ENCODE measurements at regions not wholly inside any gene's neighbourhood (a gene's known extent, or its start where the extent isn't known, plus 50 kb on each side); places are given as distances from the start of the nearest gene placed in this dataset.

DNA sequence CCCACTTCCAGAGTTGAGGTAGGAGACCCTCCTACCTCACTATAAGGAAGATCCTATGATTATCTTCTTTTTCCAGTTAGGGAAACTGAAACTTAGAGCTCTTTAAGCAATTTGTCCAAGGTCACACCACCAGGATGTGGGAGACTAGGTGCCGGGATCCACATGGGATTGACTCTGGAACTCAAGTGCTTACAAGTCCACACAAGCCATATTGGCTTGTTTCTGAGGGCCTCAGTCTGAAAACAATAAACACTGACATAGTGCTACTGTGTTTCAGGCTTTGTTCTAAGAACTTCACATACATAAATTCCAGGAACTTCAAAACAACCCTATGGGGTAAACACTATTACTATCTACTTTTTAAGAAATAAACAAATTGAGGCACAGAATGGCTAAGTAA is 481.3 kb downstream of the ZSWIM6 start:
- intact Hi-C loops (cut with DNase I; ENCODE audit: low total_unique reads), result no loop called here
- H3K27me3 ChIP-seq, result no peaks in the 10 kb centered on the region
- H3K4me3 ChIP-seq, result no peak overlapping the region
- no peaks in the 10 kb centered on the region for H3K36me3 ChIP-seq
- no peak overlapping the region for H3K27ac ChIP-seq
- no peaks in the 10 kb centered on the region for H3K4me1 ChIP-seq
- H3K9me3 ChIP-seq, result no peaks in the 10 kb centered on the region
- TF ChIP-seq, protein P1, sequence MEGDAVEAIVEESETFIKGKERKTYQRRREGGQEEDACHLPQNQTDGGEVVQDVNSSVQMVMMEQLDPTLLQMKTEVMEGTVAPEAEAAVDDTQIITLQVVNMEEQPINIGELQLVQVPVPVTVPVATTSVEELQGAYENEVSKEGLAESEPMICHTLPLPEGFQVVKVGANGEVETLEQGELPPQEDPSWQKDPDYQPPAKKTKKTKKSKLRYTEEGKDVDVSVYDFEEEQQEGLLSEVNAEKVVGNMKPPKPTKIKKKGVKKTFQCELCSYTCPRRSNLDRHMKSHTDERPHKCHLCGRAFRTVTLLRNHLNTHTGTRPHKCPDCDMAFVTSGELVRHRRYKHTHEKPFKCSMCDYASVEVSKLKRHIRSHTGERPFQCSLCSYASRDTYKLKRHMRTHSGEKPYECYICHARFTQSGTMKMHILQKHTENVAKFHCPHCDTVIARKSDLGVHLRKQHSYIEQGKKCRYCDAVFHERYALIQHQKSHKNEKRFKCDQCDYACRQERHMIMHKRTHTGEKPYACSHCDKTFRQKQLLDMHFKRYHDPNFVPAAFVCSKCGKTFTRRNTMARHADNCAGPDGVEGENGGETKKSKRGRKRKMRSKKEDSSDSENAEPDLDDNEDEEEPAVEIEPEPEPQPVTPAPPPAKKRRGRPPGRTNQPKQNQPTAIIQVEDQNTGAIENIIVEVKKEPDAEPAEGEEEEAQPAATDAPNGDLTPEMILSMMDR (IDR thresholded peaks at IDR 0.05), result no peak
- no peak for DNase-seq

DNA sequence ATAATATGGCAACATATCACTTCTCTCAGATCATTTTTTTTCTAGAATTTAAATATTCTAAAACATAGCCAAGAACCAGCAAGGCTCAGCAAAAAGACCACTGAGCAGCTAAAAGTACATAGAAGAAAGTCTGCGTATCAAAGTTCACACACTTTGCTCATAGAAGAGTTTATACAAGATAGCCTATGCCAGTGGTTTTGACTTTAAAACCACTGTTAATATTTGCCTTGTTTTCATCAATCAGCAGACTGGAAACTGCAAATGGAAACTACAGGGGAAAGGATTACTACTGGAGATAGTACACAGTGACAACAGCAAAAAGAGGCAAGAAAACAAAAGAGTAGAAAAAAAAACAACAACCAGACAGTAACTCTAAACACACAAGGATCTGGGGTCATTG is 483.3 kb downstream of the ZSWIM6 start:
- TF ChIP-seq, protein P1 (IDR thresholded peaks at IDR 0.05), result no peak
- Histone ChIP-seq H3K36me3 (no peaks in the 10 kb centered on the region), H3K27me3 (no peaks in the 10 kb centered on the region), H3K4me1 (no peaks in the 10 kb centered on the region), H3K27ac (no peak overlapping the region), H3K4me3 (no peak overlapping the region), H3K9me3 (no peaks in the 10 kb centered on the region)
- DNase-seq, result no peak
- intact Hi-C loops (cut with DNase I; ENCODE audit: low total_unique reads), result no loop called here

DNA sequence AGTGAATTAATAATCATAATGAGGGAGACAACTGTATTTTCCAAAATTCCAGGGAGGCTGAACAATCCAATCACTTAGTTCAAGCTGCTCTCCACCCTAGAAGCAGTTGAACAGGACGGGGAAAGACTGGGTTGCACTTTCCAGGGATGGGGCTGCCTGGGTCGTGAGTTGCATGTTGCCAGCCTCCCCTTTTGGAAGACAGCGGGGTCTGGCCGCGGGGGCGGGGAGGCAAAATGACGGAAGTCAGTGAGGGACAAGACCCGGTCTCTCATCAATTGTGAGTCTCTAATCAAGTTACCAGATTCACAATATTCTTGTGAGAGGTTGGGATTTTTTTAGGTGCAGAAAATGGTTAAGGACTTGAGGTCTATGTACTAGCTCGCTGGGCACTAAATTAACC is 484.1 kb downstream of the ZSWIM6 start:
- intact Hi-C loops (cut with DNase I; ENCODE audit: low total_unique reads), result no loop called here
- H3K9me3 ChIP-seq, result no peaks in the 10 kb centered on the region
- H3K4me1 ChIP-seq, result no peaks in the 10 kb centered on the region
- H3K36me3 ChIP-seq, result no peaks in the 10 kb centered on the region
- H3K4me3 ChIP-seq, result no peak overlapping the region
- H3K27ac ChIP-seq, result no peak overlapping the region
- DNase-seq, result no peak
- no peaks in the 10 kb centered on the region for H3K27me3 ChIP-seq
- TF ChIP-seq, protein P1 (IDR thresholded peaks at IDR 0.05), result no peak

DNA sequence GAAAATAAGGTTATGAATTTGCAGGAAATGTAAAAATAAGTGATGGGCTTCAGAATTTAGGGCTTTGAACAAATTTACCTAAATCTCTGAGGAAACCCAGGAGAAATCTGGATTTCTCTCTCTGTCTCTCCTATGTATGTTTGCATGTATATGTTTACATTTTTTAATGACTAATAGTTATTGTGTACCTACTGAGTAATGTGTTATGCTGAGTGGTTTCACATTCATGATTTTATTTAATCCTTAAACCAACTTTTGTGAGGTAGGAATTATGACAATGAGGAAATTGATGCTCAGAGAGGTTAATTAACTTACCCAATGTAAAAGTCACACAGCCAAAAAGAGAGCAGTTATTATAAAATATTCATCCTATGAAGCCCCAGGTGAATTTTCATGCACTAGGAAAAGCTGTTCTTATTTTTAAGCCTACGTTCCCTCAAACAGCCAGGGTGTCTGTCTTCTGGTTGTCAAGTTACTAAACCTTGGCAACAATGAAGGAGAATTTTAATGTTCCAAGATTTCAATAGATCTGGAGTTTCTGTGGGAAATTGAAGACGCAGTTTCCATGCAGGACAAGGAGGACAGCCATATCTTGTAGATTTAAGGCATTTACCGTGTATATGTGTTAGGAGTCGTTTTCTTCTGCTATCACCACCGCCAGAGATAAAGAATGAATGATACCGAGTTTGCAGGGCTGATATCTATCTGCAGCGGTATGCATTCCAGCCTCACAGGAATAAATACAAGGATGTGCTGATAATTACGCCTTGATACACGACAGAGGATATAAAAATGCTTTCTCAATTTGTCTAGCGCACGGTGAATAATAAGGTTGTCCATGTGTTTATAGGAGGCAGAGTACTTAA is 484.8 kb downstream of the ZSWIM6 start:
- intact Hi-C loops (cut with DNase I; ENCODE audit: low total_unique reads), result no loop called here
- Histone ChIP-seq H3K4me1 (no peaks in the 10 kb centered on the region), H3K4me3 (no peak overlapping the region), H3K9me3 (no peaks in the 10 kb centered on the region), H3K27ac (no peak overlapping the region), H3K36me3 (no peaks in the 10 kb centered on the region), H3K27me3 (no peaks in the 10 kb centered on the region)
- TF ChIP-seq, protein P1 (IDR thresholded peaks at IDR 0.05), result no peak
- DNase-seq, result no peak

DNA sequence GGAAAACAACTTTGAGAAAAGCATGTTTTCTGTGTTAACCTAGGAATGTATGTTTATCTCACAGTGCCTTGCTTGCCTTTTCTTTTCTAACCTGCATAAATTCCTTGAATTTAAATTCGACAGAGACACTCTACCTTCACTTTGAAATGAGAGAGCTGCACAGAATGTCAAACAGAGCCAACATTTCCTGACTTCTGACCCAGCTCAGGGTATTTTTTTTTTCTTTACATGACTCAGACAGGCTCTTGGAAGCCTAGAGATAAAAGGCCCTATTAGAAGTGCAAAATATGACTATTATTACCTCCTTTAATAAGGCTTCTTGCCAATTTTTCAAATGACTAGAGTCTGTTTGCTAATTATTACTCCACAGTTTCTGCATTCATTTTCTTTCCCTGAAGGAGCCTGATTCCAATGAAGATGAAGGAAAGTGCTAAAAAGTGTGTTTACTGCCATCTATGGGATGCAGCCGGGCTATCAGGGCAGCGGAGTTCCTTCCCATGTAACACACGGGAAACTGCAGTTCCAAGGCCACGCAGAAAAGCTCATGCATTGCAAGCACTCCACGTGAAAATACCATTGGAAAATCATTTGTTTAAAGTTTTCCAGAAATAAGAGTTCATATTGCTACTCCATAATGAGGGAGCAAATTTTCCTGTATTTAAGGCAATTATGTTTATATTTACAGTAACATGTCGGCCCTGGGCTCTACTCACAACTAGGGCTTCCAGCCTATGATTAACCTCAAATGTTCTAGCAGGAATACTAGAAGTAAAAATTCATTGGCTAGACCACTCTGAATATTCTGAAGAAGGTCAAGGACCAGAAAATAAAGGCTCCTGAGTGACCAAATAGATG is 485.6 kb downstream of the ZSWIM6 start:
- Histone ChIP-seq H3K27ac (no peak overlapping the region), H3K27me3 (peaks cover 0 to 2% of the 10 kb centered on the region in 2 donors), H3K9me3 (no peaks in the 10 kb centered on the region), H3K4me3 (no peak overlapping the region), H3K4me1 (no peaks in the 10 kb centered on the region), H3K36me3 (no peaks in the 10 kb centered on the region)
- TF ChIP-seq, protein P1 (IDR thresholded peaks at IDR 0.05), result peak; percentile 25 to 28
- intact Hi-C loops (cut with DNase I; ENCODE audit: low total_unique reads), result no loop called here
- peak in 1 of 2 donors; percentile 45 for DNase-seq
